Left lung (tissue), 4 donors: ENCODE measurements at regions not wholly inside any gene's neighbourhood (a gene's known extent, or its start where the extent isn't known, plus 50 kb on each side); places are given as distances from the start of the nearest gene placed in this dataset.
"Not testable (repeated sequence)": the region's sequence is repeated elsewhere in the genome, so short reads cannot be mapped to it uniquely, and the experiment has no call there.

Source experiments
- ATAC-seq: fragments of 200-7000 bp; cut with Tn5 transposase; one replicate; pipeline ENCODE4 v1.9.1; 2020; ENCODE audit warnings: moderate library complexity
- DNase-seq, 4 donors: peaks; one replicate each; pipeline ENCODE4 v3.0.0-alpha.2; 2013 to 2020
- H3K27ac ChIP-seq, 2 donors: fragments of 200-600 bp; sonication (generic) in 1 of 2; one replicate each; pipeline versions ENCODE4 v1.5.0 to v1.8.0; 2020 to 2021
- H3K27me3 ChIP-seq, 2 donors: fragments of 200-600 bp; sonication (generic) in 1 of 2; one replicate each; pipeline versions ENCODE4 v1.5.0 to v1.8.0; 2020 to 2021
- H3K36me3 ChIP-seq, 2 donors: fragments of 200-600 bp; sonication (generic) in 1 of 2; one replicate each; pipeline versions ENCODE4 v1.5.0 to v1.8.0; 2020 to 2021
- H3K4me1 ChIP-seq, 2 donors: fragments of 200-600 bp; one replicate each; pipeline ENCODE4 v1.8.0; 2021
- H3K4me3 ChIP-seq, 2 donors: fragments of 200-600 bp; sonication (generic) in 1 of 2; one replicate each; pipeline versions ENCODE4 v1.5.0 to v1.8.0; 2020 to 2021; ENCODE audit warnings: mild to moderate bottlenecking in 1 of 2
- H3K9me3 ChIP-seq, 2 donors: fragments of 200-600 bp; sonication (generic) in 1 of 2; one replicate each; pipeline versions ENCODE4 v1.5.0 to v1.8.0; 2020 to 2021
- intact Hi-C, 2 donors: fragments of 100-400 bp; cut with DNase I; formaldehyde crosslinking; loops; one replicate each; pipeline versions ENCODE4 v1.11.2 to v1.14.2; 2022
- TF ChIP-seq, protein P1 (sequence below), 2 donors: fragments of 200-600 bp; sonication (generic) in 1 of 2; IDR thresholded peaks; one replicate each; pipeline versions ENCODE4 v1.5.0 to v1.8.0; 2021; ENCODE audit warnings: antibody characterized with exemption in 2 of 2
- donor health status: DM: no; HTN: yes; CAD: no.
- donor health status: DM: no; HTN: no; CAD: no.

DNA sequence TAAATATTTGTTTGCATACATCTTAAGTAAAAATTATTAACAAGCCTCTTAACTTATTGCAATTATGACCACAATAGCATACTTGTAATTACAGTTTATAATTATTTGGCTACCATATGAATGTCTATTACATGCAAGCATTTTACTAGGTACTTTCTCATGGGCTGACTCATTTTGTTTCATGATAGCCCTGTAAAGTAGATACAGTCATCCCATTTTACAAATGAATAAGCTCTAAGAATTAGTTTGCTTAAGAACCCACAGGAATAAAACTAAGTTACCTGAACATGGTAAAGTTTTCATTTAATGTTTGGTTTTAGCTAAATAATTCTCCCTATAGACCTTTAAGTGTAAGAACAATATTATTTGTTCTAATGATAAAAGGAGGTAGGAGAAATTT, 126.6 kb upstream of the IZUMO3 start:
- intact Hi-C loops, result no loop called here

DNA sequence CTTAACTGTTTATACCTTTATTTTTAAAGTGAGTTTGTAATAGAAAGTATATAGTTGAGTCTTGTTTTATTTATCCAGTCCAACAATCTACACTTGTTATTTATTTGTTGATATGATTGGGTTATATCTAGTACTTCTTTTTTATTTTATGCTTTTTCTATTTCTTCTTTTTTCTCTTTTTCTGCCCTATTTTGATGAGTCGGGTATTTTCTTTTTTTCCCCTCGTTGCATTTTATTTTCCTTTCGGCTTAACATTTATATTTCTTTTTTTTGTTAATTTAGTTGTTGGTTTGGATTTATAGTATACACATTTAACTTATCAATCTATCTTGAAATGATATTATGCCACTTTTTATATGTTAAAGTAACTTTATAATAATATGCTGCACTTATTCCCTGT, 111.7 kb upstream of the IZUMO3 start:
- Histone ChIP-seq H3K27ac (no peak overlapping the region), H3K4me1 (no peaks in the 10 kb centered on the region), H3K36me3 (no peaks in the 10 kb centered on the region), H3K4me3 (no peak overlapping the region), H3K27me3 (no peaks in the 10 kb centered on the region), H3K9me3 (peaks cover 0 to 27% of the 10 kb centered on the region in 2 donors)
- intact Hi-C loops, result no loop called here
- TF ChIP-seq, protein P1, sequence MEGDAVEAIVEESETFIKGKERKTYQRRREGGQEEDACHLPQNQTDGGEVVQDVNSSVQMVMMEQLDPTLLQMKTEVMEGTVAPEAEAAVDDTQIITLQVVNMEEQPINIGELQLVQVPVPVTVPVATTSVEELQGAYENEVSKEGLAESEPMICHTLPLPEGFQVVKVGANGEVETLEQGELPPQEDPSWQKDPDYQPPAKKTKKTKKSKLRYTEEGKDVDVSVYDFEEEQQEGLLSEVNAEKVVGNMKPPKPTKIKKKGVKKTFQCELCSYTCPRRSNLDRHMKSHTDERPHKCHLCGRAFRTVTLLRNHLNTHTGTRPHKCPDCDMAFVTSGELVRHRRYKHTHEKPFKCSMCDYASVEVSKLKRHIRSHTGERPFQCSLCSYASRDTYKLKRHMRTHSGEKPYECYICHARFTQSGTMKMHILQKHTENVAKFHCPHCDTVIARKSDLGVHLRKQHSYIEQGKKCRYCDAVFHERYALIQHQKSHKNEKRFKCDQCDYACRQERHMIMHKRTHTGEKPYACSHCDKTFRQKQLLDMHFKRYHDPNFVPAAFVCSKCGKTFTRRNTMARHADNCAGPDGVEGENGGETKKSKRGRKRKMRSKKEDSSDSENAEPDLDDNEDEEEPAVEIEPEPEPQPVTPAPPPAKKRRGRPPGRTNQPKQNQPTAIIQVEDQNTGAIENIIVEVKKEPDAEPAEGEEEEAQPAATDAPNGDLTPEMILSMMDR (IDR thresholded peaks at IDR 0.05), result no peak
- ATAC-seq, result no peak
- DNase-seq, result no peak

More for the DNA sequence above, 126.6 kb upstream of the IZUMO3 start:
- no peak for DNase-seq
- Histone ChIP-seq H3K4me1 (no peaks in the 10 kb centered on the region), H3K27ac (no peak overlapping the region), H3K4me3 (no peak overlapping the region), H3K36me3 (no peaks in the 10 kb centered on the region), H3K9me3 (peaks cover 0 to 16% of the 10 kb centered on the region in 2 donors), H3K27me3 (no peaks in the 10 kb centered on the region)
- TF ChIP-seq, protein P1 (IDR thresholded peaks at IDR 0.05), result no peak
- ATAC-seq, result no peak

DNA sequence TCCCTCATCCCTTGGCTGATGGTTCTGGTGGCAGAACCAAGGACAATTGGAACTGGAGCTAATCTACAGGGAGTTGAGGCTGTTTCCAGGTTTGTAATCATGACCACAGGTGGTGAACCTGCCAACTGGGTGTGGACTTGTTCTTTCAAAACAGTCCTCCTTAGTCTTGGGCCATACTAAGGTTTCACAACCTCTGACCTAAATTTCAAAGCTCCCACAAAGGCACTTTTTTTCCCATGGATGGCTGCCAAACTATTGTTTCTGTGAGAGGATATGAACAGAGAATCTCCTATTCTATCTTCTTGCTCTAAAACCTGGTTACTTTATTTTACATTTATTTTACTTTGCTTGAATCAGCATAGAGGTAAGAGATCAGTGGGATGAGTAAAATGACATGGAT, 106.5 kb upstream of the IZUMO3 start:
- no peak for DNase-seq
- Histone ChIP-seq H3K4me3 (no peak overlapping the region), H3K9me3 (peaks cover 0 to 44% of the 10 kb centered on the region in 2 donors), H3K4me1 (no peaks in the 10 kb centered on the region), H3K27me3 (no peaks in the 10 kb centered on the region), H3K36me3 (no peaks in the 10 kb centered on the region), H3K27ac (no peak overlapping the region)
- intact Hi-C loops, result no loop called here
- TF ChIP-seq, protein P1 (IDR thresholded peaks at IDR 0.05), result no peak
- ATAC-seq, result no peak

DNA sequence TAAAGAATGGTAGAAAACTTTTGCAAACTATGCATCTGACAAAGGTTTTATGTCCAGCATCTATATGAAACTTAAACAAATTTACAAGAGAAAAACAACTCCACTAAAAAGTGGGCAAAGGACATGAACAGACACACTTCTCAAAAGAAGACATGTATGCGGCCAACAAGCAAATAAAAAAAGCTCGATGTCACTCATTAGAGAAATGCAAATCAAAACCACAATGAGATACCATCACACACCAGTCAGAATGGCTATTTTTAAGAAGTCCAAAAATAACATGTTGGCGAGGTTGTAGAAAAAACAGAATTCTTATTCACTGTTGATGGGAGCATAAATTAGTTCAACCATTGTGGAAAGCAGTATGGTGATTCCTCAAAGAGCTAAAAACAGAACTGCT, 83.1 kb upstream of the IZUMO3 start:
- H3K9me3 ChIP-seq, intact Hi-C loops, DNase-seq, H3K4me1 ChIP-seq, H3K27me3 ChIP-seq, H3K4me3 ChIP-seq, H3K27ac ChIP-seq, ATAC-seq, H3K36me3 ChIP-seq: not testable (repeated sequence)

DNA sequence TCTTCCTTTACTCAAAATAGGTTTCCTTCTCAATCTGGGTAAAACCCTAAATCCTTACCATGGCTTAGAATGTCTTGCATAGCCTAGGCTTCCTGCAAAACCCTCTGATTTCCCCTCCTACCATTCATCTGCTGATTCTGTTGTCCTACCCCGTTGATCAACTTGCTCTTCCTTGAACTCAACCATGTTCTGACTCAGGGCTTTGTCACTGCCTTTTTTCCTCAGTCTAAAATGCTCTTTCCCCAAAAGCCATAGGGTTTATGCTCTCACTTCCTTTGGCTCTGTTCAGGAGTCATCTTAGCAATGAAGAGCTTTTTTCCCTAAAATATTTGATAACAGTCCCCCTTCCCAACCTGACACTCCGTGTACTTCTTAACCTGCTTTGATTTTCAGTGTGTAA, 79.4 kb upstream of the IZUMO3 start:
- Histone ChIP-seq H3K4me3 (no peak overlapping the region), H3K27ac (no peak overlapping the region), H3K9me3 (no peaks in the 10 kb centered on the region), H3K36me3 (no peaks in the 10 kb centered on the region), H3K27me3 (no peaks in the 10 kb centered on the region), H3K4me1 (no peaks in the 10 kb centered on the region)
- intact Hi-C loops, result no loop called here
- TF ChIP-seq, protein P1 (IDR thresholded peaks at IDR 0.05), result no peak
- DNase-seq, result no peak
- ATAC-seq, result no peak

DNA sequence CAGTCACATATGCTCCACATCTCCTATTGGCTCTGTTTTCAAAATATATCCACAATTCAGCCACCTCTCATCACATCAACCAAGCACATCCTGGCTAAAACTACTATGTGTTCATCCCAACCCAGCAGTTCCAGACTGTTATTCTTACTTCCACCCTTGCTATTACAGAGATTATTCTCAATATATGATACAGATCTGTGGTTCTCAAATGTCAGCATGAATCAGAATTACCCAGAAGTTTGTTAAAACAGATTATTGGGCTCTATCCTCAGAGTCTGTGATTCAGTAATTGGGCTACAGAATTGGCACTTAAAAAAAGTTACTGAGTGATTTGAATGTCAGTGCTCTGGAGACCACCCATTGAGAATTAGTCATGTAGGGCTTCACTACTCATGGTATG, 78.8 kb upstream of the IZUMO3 start:
- no peaks in the 10 kb centered on the region for H3K9me3 ChIP-seq
- ATAC-seq (no peak), DNase-seq (no peak)
- no peaks in the 10 kb centered on the region for H3K36me3 ChIP-seq
- no peak overlapping the region for H3K27ac ChIP-seq
- H3K4me3 ChIP-seq, result no peak overlapping the region
- H3K27me3 ChIP-seq, result no peaks in the 10 kb centered on the region
- intact Hi-C loops, result no loop called here
- TF ChIP-seq, protein P1 (IDR thresholded peaks at IDR 0.05), result no peak
- H3K4me1 ChIP-seq, result no peaks in the 10 kb centered on the region
